A549 (cell line): ENCODE measurements at regions not wholly inside any gene's neighbourhood (a gene's known extent, or its start where the extent isn't known, plus 50 kb on each side); places are given as distances from the start of the nearest gene placed in this dataset.

ENCODE experiments used
- ATAC-seq, 2 experiments: fragments of 200-7000 bp in 1 of 2; fragments of >200 bp in 1 of 2; cut with Nextera tagmentation in 1 of 2; cut with Tn5 transposase in 1 of 2; 3 replicates each; pipeline versions ENCODE4 v1.8.0 to v1.9.1; 2018 to 2020; ENCODE audit warnings: mild to moderate bottlenecking in 1 of 2, moderate library complexity in 1 of 2
- CTCF ChIA-PET: fragments of 300-600 bp; sonication (Branson Sonifier 250); formaldehyde crosslinking; extraction: SDS; loops from one replicate; lab custom pipeline; 2021; ENCODE audit warnings: antibody characterized with exemption, inconsistent platforms; lab: Yijun Ruan, JAX
- POLR2A ChIA-PET: fragments of 350-600 bp; formaldehyde crosslinking; extraction: SDS; loops from one replicate; lab custom pipeline; 2021; ENCODE audit warnings: antibody characterized with exemption, inconsistent platforms; lab: Yijun Ruan, JAX
- DNase-seq, 2 experiments: peaks; one replicate each; pipeline versions ENCODE4 v3.0.0 to v3.0.0-alpha.2; 2011 to 2016; ENCODE audit warnings: low read depth in 1 of 2, low spot score in 1 of 2
- FAIRE-seq: peaks from 2 replicates; lab custom pipeline; 2011; peaks lifted over from hg19 to GRCh38; lab: Jason Lieb, UNC
- H3K27ac ChIP-seq, 2 experiments: fragments of >200 bp; sonication (Bioruptor Twin); formaldehyde crosslinking; 3 replicates each; pipeline ENCODE4 v1.5.1; 2016 to 2017
- H3K4me1 ChIP-seq: fragments of >200 bp; sonication (Bioruptor Twin); formaldehyde crosslinking; 3 replicates; pipeline ENCODE4 v1.6.1; 2016
- H3K4me2 ChIP-seq: fragments of >200 bp; sonication (Bioruptor Twin); formaldehyde crosslinking; 3 replicates; pipeline ENCODE4 v1.6.1; 2016
- H3K4me3 ChIP-seq: fragments of >200 bp; sonication (Bioruptor Twin); formaldehyde crosslinking; 3 replicates; pipeline ENCODE4 v1.5.1; 2016
- H3K9me3 ChIP-seq: fragments of >200 bp; sonication (Bioruptor Twin); formaldehyde crosslinking; 3 replicates; pipeline ENCODE4 v1.6.1; 2016
- CHD2 ChIP-seq: fragments of 150-350 bp; IDR thresholded peaks from 2 replicates; pipeline ENCODE4 v1.6.1; 2014; ENCODE audit warnings: low read length; ENCODE audit not compliant: partially characterized antibody
- FOSB ChIP-seq: fragments of 250-450 bp; sonication (Bioruptor Pico); IDR thresholded peaks from 2 replicates; pipeline ENCODE4 v1.5.0; 2020; ENCODE audit warnings: mild to moderate bottlenecking, moderate library complexity
- GATA3 ChIP-seq: IDR thresholded peaks from 2 replicates; pipeline ENCODE4 v1.6.1; 2012; ENCODE audit warnings: borderline replicate concordance
- HDAC2 ChIP-seq: fragments of 200-600 bp; sonication (generic); IDR thresholded peaks from 2 replicates; pipeline ENCODE4 v1.6.1; 2016
- HOXA7 ChIP-seq: fragments of 250-450 bp; sonication (Bioruptor Pico); IDR thresholded peaks from 2 replicates; pipeline ENCODE4 v1.5.0; 2020; ENCODE audit warnings: mild to moderate bottlenecking, moderate library complexity
- JUNB ChIP-seq: fragments of >200 bp; sonication (Bioruptor Twin); formaldehyde crosslinking; IDR thresholded peaks from 2 replicates; pipeline ENCODE4 v1.6.1; 2016
- KDM1A ChIP-seq: fragments of 200-600 bp; sonication (generic); IDR thresholded peaks from 2 replicates; pipeline ENCODE4 v1.6.1; 2016; ENCODE audit warnings: low read depth, mild to moderate bottlenecking
- MAZ ChIP-seq: fragments of 150-350 bp; IDR thresholded peaks from 2 replicates; pipeline ENCODE4 v1.6.1; 2014; ENCODE audit warnings: antibody characterized with exemption, low read depth, low read length, borderline replicate concordance
- NFE2L2 ChIP-seq: fragments of 150-350 bp; conservative IDR thresholded peaks from 2 replicates; pipeline ENCODE4 v1.6.1; 2014; ENCODE audit warnings: low read length
- NPAS2 ChIP-seq: fragments of 250-450 bp; sonication (Bioruptor Pico); IDR thresholded peaks from 2 replicates; pipeline ENCODE4 v1.8.0; 2022; ENCODE audit warnings: mild to moderate bottlenecking, moderate library complexity, borderline replicate concordance
- PBX3 ChIP-seq: IDR thresholded peaks from 2 replicates; pipeline ENCODE4 v1.6.1; 2012
- RAD21 ChIP-seq, 2 experiments: fragments of >200 bp in 1 of 2; sonication (Bioruptor Twin) in 1 of 2; formaldehyde crosslinking in 1 of 2; IDR thresholded peaks in 1 of 2; conservative IDR thresholded peaks in 1 of 2; 2 replicates in 1 of 2; 3 replicates in 1 of 2; pipeline ENCODE4 v1.6.1; 2012 to 2018; ENCODE audit warnings: inconsistent platforms in 1 of 2
- RARB ChIP-seq: fragments of 250-450 bp; sonication (Bioruptor Pico); IDR thresholded peaks from 2 replicates; pipeline ENCODE4 v1.8.0; 2021; ENCODE audit warnings: mild to moderate bottlenecking, moderate library complexity
- REST ChIP-seq: fragments of 200-600 bp; sonication (generic); IDR thresholded peaks from 2 replicates; pipeline ENCODE4 v1.6.1; 2016; ENCODE audit warnings: antibody characterized with exemption, mild to moderate bottlenecking, moderate library complexity
- ZC3H11A ChIP-seq: fragments of 450-650 bp; IDR thresholded peaks from 2 replicates; pipeline ENCODE4 v1.6.1; 2014; ENCODE audit warnings: antibody characterized with exemption, mild to moderate bottlenecking
- ZNF302 ChIP-seq: fragments of 250-450 bp; sonication (Bioruptor Pico); IDR thresholded peaks from 2 replicates; pipeline ENCODE4 v1.9.0; 2021; ENCODE audit warnings: inconsistent platforms, mild to moderate bottlenecking, moderate library complexity
- ZSCAN20 ChIP-seq: fragments of 250-450 bp; sonication (Bioruptor Pico); IDR thresholded peaks from 2 replicates; pipeline ENCODE4 v1.8.0; 2022; ENCODE audit warnings: mild to moderate bottlenecking, moderate library complexity
- WGBS: methylation state at CpG from one replicate; pipeline ENCODE4 v1.1.6; 2017; ENCODE audit errors: missing lambda C conversion rate; 5-methylcytosine and 5-hydroxymethylcytosine counted together

GRCh38 chr6:163753430-163753829, 338.9 kb downstream of the QKI start:
- FAIRE-seq (no peak), DNase-seq (no peak), ATAC-seq (no peak)
- POLR2A ChIA-PET = no interaction called here
- no peaks in the 10 kb centered on the region for H3K9me3 ChIP-seq
- no peaks in the 10 kb centered on the region for H3K4me1 ChIP-seq
- TF ChIP-seq ZNF302 (CRISPR knock-in tag) (no peak), RARB (no peak), ZSCAN20 (CRISPR knock-in tag) (no peak), CHD2 (no peak), KDM1A (no peak), ZC3H11A (no peak)
- no peak overlapping the region for H3K27ac ChIP-seq
- H3K4me2 ChIP-seq = no peak overlapping the region
- H3K4me3 ChIP-seq = no peak overlapping the region
- 64% methylated on average over 2 of the region's 2 CpGs for WGBS
- CTCF ChIA-PET = no interaction called here

- no peak for TF ChIP-seq PBX3
- TF ChIP-seq HDAC2 = no peak
- no peak for TF ChIP-seq FOSB (CRISPR knock-in tag)
- no peak for TF ChIP-seq REST
- TF ChIP-seq GATA3 = no peak
- TF ChIP-seq HOXA7 (CRISPR knock-in tag) = no peak
- TF ChIP-seq NFE2L2 = no peak
- TF ChIP-seq MAZ = no peak
- TF ChIP-seq ZNF302 (CRISPR knock-in tag) = no peak
- TF ChIP-seq, all 56 proteins: peak for 0
- CTCF ChIA-PET = no interaction called here
- Histone ChIP-seq H3K4me2 (no peak overlapping the region), H3K4me3 (no peak overlapping the region), H3K27ac (no peak overlapping the region), H3K9me3 (no peaks in the 10 kb centered on the region), H3K4me1 (no peaks in the 10 kb centered on the region)
- no peak for FAIRE-seq
- no peak for DNase-seq
- ATAC-seq = no peak
- 70% methylated on average over 11 of the region's 13 CpGs for WGBS
- POLR2A ChIA-PET = no interaction called here
Observed at GRCh38 chr6:163752446-163752845, 337.9 kb downstream of the QKI start.

GRCh38 chr6:163751032-163751525, 336.6 kb downstream of the QKI start:
- no peak for DNase-seq
- Histone ChIP-seq H3K9me3 (no peaks in the 10 kb centered on the region), H3K27ac (no peak overlapping the region)
- TF ChIP-seq ZNF302 (CRISPR knock-in tag) (no peak), NPAS2 (CRISPR knock-in tag) (no peak), RAD21 (conservative IDR thresholded peaks at IDR 0.05 in 1 of 2, IDR thresholded peaks at IDR 0.05 in 1 of 2) (no peak), JUNB (no peak)
- TF ChIP-seq, all 56 proteins: peak for 0
- FAIRE-seq = no peak
- H3K4me3 ChIP-seq = no peak overlapping the region
- ChIA-PET POLR2A (no interaction called here), CTCF (no interaction called here)
- no peak for ATAC-seq
- H3K4me2 ChIP-seq = no peak overlapping the region
- no peaks in the 10 kb centered on the region for H3K4me1 ChIP-seq
- WGBS = 70% methylated on average over 18 of the region's 18 CpGs
